ENCODE measurements at regions not wholly inside any gene's neighbourhood (a gene's known extent, or its start where the extent isn't known, plus 50 kb on each side); places are given as distances from the start of the nearest gene placed in this dataset.
"Not testable (repeated sequence)": the region's sequence is repeated elsewhere in the genome, so short reads cannot be mapped to it uniquely, and the experiment has no call there.

GRCh38 chr6:78505178-78505577 lies 362.2 kb upstream of the IRAK1BP1 start:
- no peak for DNase-seq (ENCODE audit: low spot score)

- no peak for DNase-seq (ENCODE audit: low spot score)
These were observed 356.3 kb upstream of the IRAK1BP1 start for GRCh38 chr6:78511009-78511408.

GRCh38 chr6:78513856-78514255 lies 353.5 kb upstream of the IRAK1BP1 start:
- DNase-seq (ENCODE audit: low spot score): no peak

GRCh38 chr6:78515271-78515670 lies 352.1 kb upstream of the IRAK1BP1 start:
- no peak for DNase-seq (ENCODE audit: low spot score)

- no peak for DNase-seq (ENCODE audit: low spot score)
These were observed 350.0 kb upstream of the IRAK1BP1 start for GRCh38 chr6:78517399-78517798.

- no peak for DNase-seq (ENCODE audit: low spot score)
These were observed 343.7 kb upstream of the IRAK1BP1 start for GRCh38 chr6:78523622-78524021.

- DNase-seq (ENCODE audit: low spot score): no peak
These were observed 341.4 kb upstream of the IRAK1BP1 start for GRCh38 chr6:78525976-78526375.

- DNase-seq (ENCODE audit: low spot score): no peak
These were observed 340.9 kb upstream of the IRAK1BP1 start for GRCh38 chr6:78526432-78526831.

GRCh38 chr6:78528926-78529325 lies 338.4 kb upstream of the IRAK1BP1 start:
- DNase-seq (ENCODE audit: low spot score): no peak

- no peak for DNase-seq (ENCODE audit: low spot score)
These were observed 337.1 kb upstream of the IRAK1BP1 start for GRCh38 chr6:78530208-78530607.

GRCh38 chr6:78533426-78533825 lies 333.9 kb upstream of the IRAK1BP1 start:
- DNase-seq (ENCODE audit: low spot score): no peak

GRCh38 chr6:78533876-78534275 lies 333.5 kb upstream of the IRAK1BP1 start:
- no peak for DNase-seq (ENCODE audit: low spot score)

GRCh38 chr6:78538002-78538401 lies 329.3 kb upstream of the IRAK1BP1 start:
- DNase-seq (ENCODE audit: low spot score): no peak

GRCh38 chr6:78547636-78548035 lies 319.7 kb upstream of the IRAK1BP1 start:
- DNase-seq (ENCODE audit: low spot score): not testable (repeated sequence)

- no peak for DNase-seq (ENCODE audit: low spot score)
These were observed 316.0 kb upstream of the IRAK1BP1 start for GRCh38 chr6:78551361-78551760.

GRCh38 chr6:78552435-78552834 lies 314.9 kb upstream of the IRAK1BP1 start:
- DNase-seq (ENCODE audit: low spot score): no peak

GRCh38 chr6:78554341-78554740 lies 313.0 kb upstream of the IRAK1BP1 start:
- DNase-seq (ENCODE audit: low spot score): no peak

GRCh38 chr6:78559056-78559455 lies 308.3 kb upstream of the IRAK1BP1 start:
- DNase-seq (ENCODE audit: low spot score): no peak

- DNase-seq (ENCODE audit: low spot score): no peak
These were observed 306.3 kb upstream of the IRAK1BP1 start for GRCh38 chr6:78561015-78561414.

GRCh38 chr6:78565997-78566396 lies 301.4 kb upstream of the IRAK1BP1 start:
- no peak for DNase-seq (ENCODE audit: low spot score)

GRCh38 chr6:78570044-78570443 lies 297.3 kb upstream of the IRAK1BP1 start:
- DNase-seq (ENCODE audit: low spot score): no peak

- DNase-seq (ENCODE audit: low spot score): no peak
These were observed 289.8 kb upstream of the IRAK1BP1 start for GRCh38 chr6:78577585-78577984.

GRCh38 chr6:78578430-78578829 lies 288.9 kb upstream of the IRAK1BP1 start:
- no peak for DNase-seq (ENCODE audit: low spot score)

- no peak for DNase-seq (ENCODE audit: low spot score)
These were observed 286.4 kb upstream of the IRAK1BP1 start for GRCh38 chr6:78580923-78581322.

GRCh38 chr6:78583079-78583478 lies 284.3 kb upstream of the IRAK1BP1 start:
- DNase-seq (ENCODE audit: low spot score): no peak

Data from HT-29 (cell line).